ENCODE measurements at regions not wholly inside any gene's neighbourhood (a gene's known extent, or its start where the extent isn't known, plus 50 kb on each side); places are given as distances from the start of the nearest gene placed in this dataset.
A peak's percentile ranks its signal among the peaks of the same experiment; 100 is the strongest.

DNA sequence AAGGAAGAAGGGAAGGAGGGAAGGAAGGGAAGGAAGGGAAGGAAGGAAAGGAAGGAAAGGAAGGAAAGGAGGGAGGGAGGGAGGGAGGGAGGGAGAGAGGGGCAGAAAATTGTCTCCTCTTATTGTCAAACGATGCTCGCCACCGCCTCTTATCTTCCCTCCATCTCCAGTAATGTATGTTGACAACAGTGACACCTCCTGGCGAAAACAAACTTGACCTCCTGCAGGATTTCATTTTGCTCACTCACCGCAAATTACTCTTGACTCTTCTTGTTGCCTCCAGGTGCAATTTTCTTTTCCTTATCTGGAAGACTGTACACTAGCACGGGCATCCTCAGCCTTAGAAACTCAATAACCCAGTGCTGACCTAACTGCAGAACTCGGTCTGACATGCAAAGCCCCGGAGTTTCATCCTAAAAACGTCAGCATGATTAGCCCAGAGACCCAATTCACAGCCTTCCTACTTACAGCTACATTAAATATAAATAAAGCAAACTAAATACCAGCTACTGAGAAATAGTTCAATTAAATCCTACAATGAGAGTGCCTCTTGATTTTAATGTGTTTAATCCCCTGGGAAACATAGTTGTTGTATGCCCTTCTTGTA, 512.4 kb upstream of the TMPO start:
- TF ChIP-seq CTCF (IDR thresholded peaks at IDR 0.05): no peak
- H3K4me1 ChIP-seq (ENCODE audit: control insufficient read depth, insufficient read depth, low read length): no peaks in the 10 kb centered on the region
- H3K36me3 ChIP-seq (ENCODE audit: control insufficient read depth, insufficient read depth, low read length): no peaks in the 10 kb centered on the region
- Mint-ChIP-seq H3K4me1 (no peaks in the 10 kb centered on the region), H3K36me3 (no peaks in the 10 kb centered on the region), H3K27me3 (ENCODE audit: low read depth in 2 of 2) (peaks cover 0 to 4% of the 10 kb centered on the region in 2 donors), H3K4me3 (no peak overlapping the region), H3K27ac (no peak overlapping the region), H3K9me3 (peaks cover 0 to 5% of the 10 kb centered on the region in 2 donors)
- H3K27me3 ChIP-seq (ENCODE audit: control insufficient read depth, insufficient read depth, low read length): no peaks in the 10 kb centered on the region
- peak in 1 of 2 donors; percentile 20 for DNase-seq
- no peak overlapping the region for H3K4me3 ChIP-seq (ENCODE audit: low read length)
- H3K9me3 ChIP-seq (ENCODE audit: control insufficient read depth, insufficient read depth, low read length): no peaks in the 10 kb centered on the region
- no peak overlapping the region for H3K27ac ChIP-seq (ENCODE audit: low read length)
- 28% methylated on average over 9 of the region's 9 CpGs for WGBS (ENCODE audit: insufficient coverage)
- intact Hi-C loops (cut with micrococcal nuclease): no loop called here
- ATAC-seq: no peak

GRCh38 chr12:98007963-98008362, 507.4 kb upstream of the TMPO start:
- no peak for TF ChIP-seq CTCF (IDR thresholded peaks at IDR 0.05)
- no peaks in the 10 kb centered on the region for H3K9me3 ChIP-seq (ENCODE audit: control insufficient read depth, insufficient read depth, low read length)
- H3K27ac ChIP-seq (ENCODE audit: low read length): no peak overlapping the region
- peaks cover 4 to 7% of the 10 kb centered on the region in 2 donors for H3K9me3 Mint-ChIP-seq
- 30% methylated on average over 1 of the region's 1 CpG for WGBS (ENCODE audit: insufficient coverage)
- no peak overlapping the region for H3K4me3 ChIP-seq (ENCODE audit: low read length)
- intact Hi-C loops (cut with micrococcal nuclease): no loop called here
- H3K27me3 Mint-ChIP-seq (ENCODE audit: low read depth in 2 of 2): no peaks in the 10 kb centered on the region
- no peak overlapping the region for H3K4me3 Mint-ChIP-seq
- no peak for ATAC-seq
- no peaks in the 10 kb centered on the region for H3K4me1 Mint-ChIP-seq
- H3K36me3 ChIP-seq (ENCODE audit: control insufficient read depth, insufficient read depth, low read length): no peaks in the 10 kb centered on the region
- no peak overlapping the region for H3K27ac Mint-ChIP-seq
- H3K27me3 ChIP-seq (ENCODE audit: control insufficient read depth, insufficient read depth, low read length): no peaks in the 10 kb centered on the region
- no peaks in the 10 kb centered on the region for H3K36me3 Mint-ChIP-seq
- no peak for DNase-seq
- H3K4me1 ChIP-seq (ENCODE audit: control insufficient read depth, insufficient read depth, low read length): no peaks in the 10 kb centered on the region

GRCh38 chr12:98013560-98013959, 501.8 kb upstream of the TMPO start:
- Mint-ChIP-seq H3K27me3 (ENCODE audit: low read depth in 2 of 2) (no peaks in the 10 kb centered on the region), H3K27ac (no peak overlapping the region), H3K4me1 (no peaks in the 10 kb centered on the region), H3K36me3 (no peaks in the 10 kb centered on the region), H3K4me3 (no peak overlapping the region), H3K9me3 (peaks cover 4 to 5% of the 10 kb centered on the region in 2 donors)
- Histone ChIP-seq H3K36me3 (ENCODE audit: control insufficient read depth, insufficient read depth, low read length) (no peaks in the 10 kb centered on the region), H3K9me3 (ENCODE audit: control insufficient read depth, insufficient read depth, low read length) (peaks cover 5% of the 10 kb centered on the region), H3K27me3 (ENCODE audit: control insufficient read depth, insufficient read depth, low read length) (no peaks in the 10 kb centered on the region), H3K4me1 (ENCODE audit: control insufficient read depth, insufficient read depth, low read length) (no peaks in the 10 kb centered on the region), H3K4me3 (ENCODE audit: low read length) (no peak overlapping the region), H3K27ac (ENCODE audit: low read length) (no peak overlapping the region)
- no peak for DNase-seq
- intact Hi-C loops (cut with micrococcal nuclease): no loop called here
- no peak for TF ChIP-seq CTCF (IDR thresholded peaks at IDR 0.05)
- 83% methylated on average over 5 of the region's 5 CpGs for WGBS (ENCODE audit: insufficient coverage)
- no peak for ATAC-seq

DNA sequence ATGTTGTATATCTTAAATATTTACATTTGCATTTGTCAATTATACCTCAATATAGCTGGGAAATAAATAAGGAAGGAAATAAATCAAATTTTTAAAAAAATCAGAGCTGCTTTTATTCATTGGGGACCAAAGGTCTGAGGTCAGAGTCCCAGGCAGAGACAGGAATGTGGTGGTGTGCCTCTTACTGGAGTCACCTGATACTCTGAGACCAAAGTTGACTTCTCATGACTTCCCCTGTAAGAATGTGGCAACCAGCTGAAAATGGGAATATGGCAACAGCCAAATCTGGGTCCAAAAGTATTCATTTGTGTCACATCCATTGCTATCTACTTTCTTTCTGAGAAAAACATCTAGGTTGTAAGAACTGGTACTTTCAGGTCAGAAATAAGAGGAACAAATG, 496.6 kb upstream of the TMPO start:
- no peaks in the 10 kb centered on the region for H3K4me1 ChIP-seq (ENCODE audit: control insufficient read depth, insufficient read depth, low read length)
- Mint-ChIP-seq H3K27ac (no peak overlapping the region), H3K9me3 (peaks cover 3 to 10% of the 10 kb centered on the region in 2 donors), H3K36me3 (no peaks in the 10 kb centered on the region), H3K4me3 (no peak overlapping the region), H3K4me1 (no peaks in the 10 kb centered on the region), H3K27me3 (ENCODE audit: low read depth in 2 of 2) (no peaks in the 10 kb centered on the region)
- no peaks in the 10 kb centered on the region for H3K36me3 ChIP-seq (ENCODE audit: control insufficient read depth, insufficient read depth, low read length)
- H3K27me3 ChIP-seq (ENCODE audit: control insufficient read depth, insufficient read depth, low read length): no peaks in the 10 kb centered on the region
- no peak for TF ChIP-seq CTCF (IDR thresholded peaks at IDR 0.05)
- no peak overlapping the region for H3K4me3 ChIP-seq (ENCODE audit: low read length)
- no peak for DNase-seq
- no peak for ATAC-seq
- no peaks in the 10 kb centered on the region for H3K9me3 ChIP-seq (ENCODE audit: control insufficient read depth, insufficient read depth, low read length)
- intact Hi-C loops (cut with micrococcal nuclease): no loop called here
- H3K27ac ChIP-seq (ENCODE audit: low read length): no peak overlapping the region
